Middle frontal gyrus (tissue), 1 donor: ENCODE measurements at regions not wholly inside any gene's neighbourhood (a gene's known extent, or its start where the extent isn't known, plus 50 kb on each side); places are given as distances from the start of the nearest gene placed in this dataset.
A peak's percentile ranks its signal among the peaks of the same experiment; 100 is the strongest.

Experiments
- DNase-seq: peaks from one replicate; pipeline ENCODE4 v3.0.0-alpha.2; 2015; ENCODE audit warnings: low spot score; ENCODE audit errors: extremely low spot score

- no peak for DNase-seq
Observed at GRCh38 chr15:77823736-77824135, 191.0 kb upstream of the LINGO1 start.

DNA sequence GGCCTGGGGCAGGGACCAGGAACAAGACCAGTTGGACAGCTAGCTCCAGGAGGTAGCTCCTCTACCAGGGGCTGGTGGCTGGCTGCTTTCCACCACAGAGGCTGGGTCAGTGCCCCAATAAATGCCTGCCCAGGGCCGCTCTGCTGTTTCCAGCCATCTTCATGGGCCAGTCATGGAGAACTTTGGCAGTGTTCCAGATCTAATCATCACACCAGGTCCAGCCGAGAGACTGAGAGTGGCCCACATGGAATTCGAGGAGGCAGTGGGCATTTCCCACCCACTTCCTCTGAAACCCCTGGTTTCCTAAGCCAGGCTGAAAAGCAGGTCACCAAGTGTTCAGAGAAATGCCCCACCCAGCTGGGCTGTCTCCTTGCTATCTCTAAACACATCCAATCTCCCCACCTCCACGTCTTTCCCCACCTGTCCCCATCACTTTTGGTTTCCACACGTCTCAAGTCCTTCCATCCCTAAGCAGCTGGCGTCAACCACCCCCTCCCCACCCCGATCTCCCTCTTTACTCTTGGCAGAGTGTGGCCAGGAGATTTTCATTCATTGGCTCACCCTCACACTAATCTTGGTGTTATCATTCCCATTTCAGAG, 190.0 kb upstream of the LINGO1 start:
- no peak for DNase-seq

DNA sequence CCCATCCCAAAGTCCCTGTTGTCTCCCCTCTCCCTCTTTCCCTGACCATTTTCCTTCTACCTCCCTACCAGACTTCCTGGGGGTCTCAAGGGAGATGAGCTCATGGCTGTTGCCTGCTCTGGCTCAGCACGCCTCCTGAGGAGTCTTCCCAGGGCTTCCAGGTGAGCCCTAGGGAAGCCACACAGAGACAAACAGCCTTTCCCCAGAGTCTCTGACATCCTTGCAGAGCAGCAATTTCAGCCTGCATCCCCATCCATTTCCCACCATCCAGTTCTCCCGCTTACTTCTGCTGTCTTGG, 189.2 kb upstream of the LINGO1 start:
- no peak for DNase-seq

- DNase-seq, result peak; percentile 68
Observed at GRCh38 chr15:77821188-77821958, 188.7 kb upstream of the LINGO1 start.

DNA sequence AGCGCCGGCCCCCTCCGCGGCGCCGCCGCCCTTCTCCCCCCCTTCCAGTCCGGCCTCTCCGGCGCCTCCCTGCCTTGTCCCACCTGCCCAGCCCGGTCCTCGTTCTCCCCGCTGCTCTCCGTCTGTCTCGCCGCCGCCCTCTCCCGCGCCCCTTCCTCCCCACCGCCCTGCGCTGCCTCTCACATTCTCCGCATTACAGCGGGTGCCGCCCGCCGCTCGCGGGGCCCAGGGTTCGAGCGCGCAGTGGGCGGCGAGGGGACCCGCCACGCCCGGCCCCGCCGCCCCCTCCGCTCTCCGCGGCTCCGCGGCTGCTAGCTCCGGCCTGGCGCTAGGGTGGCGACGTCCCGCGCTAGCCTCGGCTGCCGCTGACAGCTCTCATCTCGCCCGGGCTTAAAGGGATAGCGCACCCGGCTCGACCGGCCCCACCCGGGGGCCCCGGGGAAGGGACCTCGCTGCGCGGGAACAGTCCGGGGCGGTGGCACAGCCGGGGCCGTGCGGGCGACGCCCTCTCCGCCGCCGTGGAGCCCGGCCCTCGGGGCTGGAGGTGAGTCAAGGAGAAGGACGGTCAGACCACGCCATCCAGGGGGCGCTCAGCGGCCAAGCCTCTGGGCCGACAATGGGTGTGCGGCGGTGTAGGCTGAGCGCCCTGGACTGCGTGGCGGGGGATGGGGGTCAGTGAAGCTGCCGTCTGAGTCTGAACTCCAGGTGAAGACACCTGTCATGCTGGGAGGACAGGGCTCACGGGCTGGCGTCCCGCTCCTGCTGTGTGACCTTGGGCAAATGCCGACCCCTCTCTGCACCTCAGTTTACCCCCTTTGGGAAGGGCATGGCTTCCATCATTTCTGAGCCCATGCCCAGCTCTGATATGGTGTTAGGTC, 187.4 kb upstream of the LINGO1 start:
- DNase-seq, result no peak

GRCh38 chr15:77819048-77819850, 186.5 kb upstream of the LINGO1 start:
- no peak for DNase-seq

DNA sequence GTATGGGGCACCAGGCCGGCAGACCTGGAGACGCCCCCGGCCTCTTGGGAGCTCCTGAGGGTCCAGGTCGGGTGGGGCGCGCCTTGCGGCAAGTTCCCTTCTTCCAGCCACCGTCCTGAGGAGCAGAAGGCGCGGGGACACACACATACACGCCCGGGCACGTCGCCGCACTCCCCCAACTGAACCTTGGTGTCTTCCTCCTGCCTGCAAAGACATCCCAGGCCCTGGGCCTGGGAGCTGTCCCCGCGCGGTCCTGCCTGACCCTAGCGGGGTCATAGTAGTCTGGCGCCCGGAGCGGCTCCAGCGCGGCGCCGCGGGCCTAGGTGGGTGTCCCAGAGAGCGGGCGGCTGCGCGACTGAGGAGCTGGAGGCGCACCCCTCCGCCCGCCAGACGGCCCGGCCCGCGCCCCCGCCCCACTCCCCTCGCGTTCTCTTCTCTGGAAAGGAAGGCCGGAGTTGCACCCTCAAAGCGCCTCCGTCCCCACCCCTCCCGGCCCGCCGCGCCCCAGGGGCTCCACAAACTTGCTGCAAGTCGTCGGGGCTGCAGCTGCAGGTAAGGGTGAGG, 185.9 kb upstream of the LINGO1 start:
- DNase-seq, result no peak

- no peak for DNase-seq
Observed at GRCh38 chr15:77817434-77817833, 184.7 kb upstream of the LINGO1 start.

GRCh38 chr15:77816983-77817382, 184.3 kb upstream of the LINGO1 start:
- no peak for DNase-seq

- no peak for DNase-seq
Observed at GRCh38 chr15:77815015-77815414, 182.3 kb upstream of the LINGO1 start.

DNA sequence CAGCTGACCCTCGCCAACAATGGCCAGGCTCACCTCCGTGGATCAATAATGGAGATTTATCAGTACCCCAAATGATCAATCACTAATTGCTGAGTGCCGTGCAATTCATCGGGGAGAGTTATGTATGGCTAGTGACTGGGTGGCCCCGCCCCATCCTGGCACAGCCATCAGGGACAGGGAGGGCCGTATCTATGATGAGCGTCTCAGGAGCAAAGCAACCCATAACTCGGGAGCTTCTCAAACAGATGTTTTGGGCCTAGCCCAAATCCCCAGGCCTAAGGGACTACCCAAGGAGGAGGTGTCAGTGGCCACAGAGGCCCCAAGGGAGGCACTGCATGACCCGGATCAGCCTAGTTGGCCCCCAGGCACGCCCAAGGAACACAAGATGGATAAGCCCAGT, 180.0 kb upstream of the LINGO1 start:
- DNase-seq, result no peak

- no peak for DNase-seq
Observed at GRCh38 chr15:77811270-77811669, 178.6 kb upstream of the LINGO1 start.

- no peak for DNase-seq
Observed at GRCh38 chr15:77810130-77810571, 177.4 kb upstream of the LINGO1 start.

DNA sequence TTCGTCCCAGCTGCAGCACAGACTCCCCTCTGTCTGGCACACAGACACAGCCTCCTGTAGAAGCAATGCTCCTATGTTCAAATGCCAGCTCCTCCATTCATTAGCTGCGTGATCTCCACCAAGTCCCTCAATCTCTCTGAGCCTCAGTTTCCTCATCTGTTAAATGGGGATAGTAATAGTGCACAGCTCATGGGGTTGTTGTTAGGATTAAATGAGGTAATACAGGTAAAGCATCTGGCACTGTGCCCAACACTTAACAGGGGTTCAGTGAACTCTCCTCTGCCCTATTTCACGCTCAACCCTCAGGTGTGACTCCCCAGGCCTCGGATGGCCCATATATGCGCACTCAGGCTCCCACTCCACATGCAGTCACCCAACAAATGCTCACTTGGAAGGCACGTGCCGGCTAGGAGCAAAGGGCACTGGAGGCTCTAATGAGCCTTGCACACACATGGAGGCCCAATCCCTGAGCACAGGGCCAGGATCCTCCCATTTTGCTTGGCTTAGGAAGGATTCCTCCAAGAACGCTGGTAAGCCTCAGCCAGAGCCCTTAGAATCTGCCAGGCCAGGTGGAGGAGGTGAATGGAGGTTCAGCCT, 176.0 kb upstream of the LINGO1 start:
- no peak for DNase-seq

- DNase-seq, result no peak
Observed at GRCh38 chr15:77808075-77808474, 175.4 kb upstream of the LINGO1 start.

DNA sequence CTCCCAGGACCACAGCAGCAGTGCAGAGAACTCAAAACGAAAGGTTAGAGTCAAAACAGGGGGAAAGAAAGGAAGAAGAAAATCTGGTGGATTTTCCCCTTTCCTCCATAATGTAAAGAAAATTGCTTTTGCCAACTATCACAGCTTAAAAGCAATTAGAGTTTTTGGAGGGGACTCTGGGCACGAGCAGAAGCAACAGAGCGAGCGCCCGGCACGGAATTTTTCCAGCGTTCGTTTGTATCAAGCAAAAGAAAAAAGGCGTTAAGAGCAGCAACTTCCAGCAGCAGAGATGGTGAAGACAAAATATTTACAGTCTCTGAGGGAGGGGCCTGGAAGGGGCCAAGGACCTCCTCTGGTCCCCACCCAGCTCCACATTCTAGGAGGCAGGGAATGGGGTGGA, 174.9 kb upstream of the LINGO1 start:
- no peak for DNase-seq

- no peak for DNase-seq
Observed at GRCh38 chr15:77807115-77807514, 174.4 kb upstream of the LINGO1 start.

DNA sequence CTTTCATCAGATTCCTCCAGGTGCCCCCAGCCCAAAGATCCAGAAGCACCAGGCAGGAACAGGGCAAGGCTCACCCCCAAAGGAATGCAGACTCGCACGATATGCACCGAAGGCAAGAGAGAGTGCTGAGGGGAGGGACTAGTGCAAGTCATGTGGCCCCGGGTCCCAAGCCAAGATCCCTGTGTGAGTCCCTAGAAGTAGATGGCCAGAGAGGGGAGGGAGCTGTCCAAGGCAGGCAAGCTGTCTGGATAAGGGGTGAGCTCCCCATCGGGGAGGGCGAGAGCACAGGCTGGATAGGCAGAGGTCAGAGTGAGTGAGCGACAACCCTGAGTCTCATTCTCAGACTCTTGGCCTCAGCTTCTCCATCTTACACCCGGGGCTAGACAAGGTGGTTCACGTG, 171.5 kb upstream of the LINGO1 start:
- DNase-seq, result no peak

DNA sequence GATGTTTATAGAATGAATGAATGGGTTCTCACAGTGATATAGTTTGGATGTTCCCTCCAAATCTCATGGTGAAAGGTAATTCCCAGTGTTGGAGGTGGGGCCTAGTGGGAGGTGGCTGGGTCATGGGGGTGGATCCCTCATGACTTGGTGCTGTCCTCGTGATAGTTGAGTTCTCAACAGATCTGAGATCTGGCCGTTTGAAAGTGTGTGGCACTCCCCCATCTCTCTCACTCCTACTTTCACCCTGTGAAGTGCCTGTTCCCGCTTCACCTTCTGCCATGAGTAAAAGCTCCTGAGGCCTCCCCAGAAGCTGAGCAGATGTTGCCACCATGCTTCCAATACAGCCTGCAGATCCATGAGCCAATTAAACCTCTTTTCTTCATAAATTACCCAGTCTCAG, 170.8 kb upstream of the LINGO1 start:
- DNase-seq, result no peak

DNA sequence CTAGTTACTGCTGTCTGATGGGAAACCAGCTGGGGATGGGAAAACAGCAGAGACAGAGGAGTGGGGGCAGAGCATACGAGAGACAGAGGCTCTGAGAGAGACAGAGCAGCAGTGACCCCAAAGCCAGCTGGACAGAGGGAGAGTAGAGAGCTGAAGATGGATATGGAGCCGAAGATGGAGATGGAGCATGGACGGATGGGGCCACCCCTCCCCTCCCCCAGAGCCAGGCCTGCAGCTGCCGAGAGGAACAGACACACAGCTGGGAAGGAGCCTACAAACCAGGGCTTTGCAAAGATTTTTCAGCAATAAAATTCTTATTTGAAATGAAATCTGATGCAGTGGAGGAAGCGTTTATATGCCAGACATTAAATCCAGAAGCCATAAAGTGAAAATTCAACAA, 167.6 kb upstream of the LINGO1 start:
- no peak for DNase-seq

GRCh38 chr15:77798847-77799246, 166.1 kb upstream of the LINGO1 start:
- no peak for DNase-seq
